GM21447 (cell line): ENCODE measurements at regions not wholly inside any gene's neighbourhood (a gene's known extent, or its start where the extent isn't known, plus 50 kb on each side); places are given as distances from the start of the nearest gene placed in this dataset.
"Not testable (repeated sequence)": the region's sequence is repeated elsewhere in the genome, so short reads cannot be mapped to it uniquely, and the experiment has no call there.

Experiments used
- ATAC-seq: cut with Tn5 transposase; IDR thresholded peaks from one replicate; pipeline ENCODE4 v1.9.1; 2021; ENCODE audit not compliant: unreplicated experiment

GRCh38 chr2:185245806-185246205, 492.8 kb upstream of the FSIP2 start:
- no peak for ATAC-seq

GRCh38 chr2:185246717-185247116, 491.9 kb upstream of the FSIP2 start:
- ATAC-seq: no peak

GRCh38 chr2:185255566-185255965, 483.0 kb upstream of the FSIP2 start:
- ATAC-seq: no peak

GRCh38 chr2:185265747-185266146, 472.9 kb upstream of the FSIP2 start:
- no peak for ATAC-seq

- ATAC-seq: no peak
These were observed 470.0 kb upstream of the FSIP2 start for GRCh38 chr2:185268651-185269050.

GRCh38 chr2:185274718-185275484, 463.7 kb upstream of the FSIP2 start:
- ATAC-seq: no peak

- ATAC-seq: not testable (repeated sequence)
These were observed 462.6 kb upstream of the FSIP2 start for GRCh38 chr2:185275979-185276378.

- ATAC-seq: no peak
These were observed 459.8 kb upstream of the FSIP2 start for GRCh38 chr2:185278761-185279160.

- no peak for ATAC-seq
These were observed 458.6 kb upstream of the FSIP2 start for GRCh38 chr2:185279999-185280398.

- ATAC-seq: no peak
These were observed 453.9 kb upstream of the FSIP2 start for GRCh38 chr2:185284696-185285095.

GRCh38 chr2:185290012-185290411, 448.6 kb upstream of the FSIP2 start:
- not testable (repeated sequence) for ATAC-seq

- peak; percentile 90 for ATAC-seq
These were observed 447.5 kb upstream of the FSIP2 start for GRCh38 chr2:185291035-185291647.

GRCh38 chr2:185299867-185300266, 438.7 kb upstream of the FSIP2 start:
- no peak for ATAC-seq

- no peak for ATAC-seq
These were observed 432.5 kb upstream of the FSIP2 start for GRCh38 chr2:185306119-185306518.

GRCh38 chr2:185316383-185316782, 422.2 kb upstream of the FSIP2 start:
- no peak for ATAC-seq

- ATAC-seq: no peak
These were observed 420.3 kb upstream of the FSIP2 start for GRCh38 chr2:185318271-185318724.

- ATAC-seq: no peak
These were observed 402.7 kb upstream of the FSIP2 start for GRCh38 chr2:185335879-185336278.

- no peak for ATAC-seq
These were observed 401.6 kb upstream of the FSIP2 start for GRCh38 chr2:185337033-185337432.

GRCh38 chr2:185338104-185338503, 400.5 kb upstream of the FSIP2 start:
- no peak for ATAC-seq

- ATAC-seq: no peak
These were observed 391.2 kb upstream of the FSIP2 start for GRCh38 chr2:185347445-185347844.

- ATAC-seq: no peak
These were observed 377.8 kb upstream of the FSIP2 start for GRCh38 chr2:185360776-185361175.

GRCh38 chr2:185372188-185372587, 366.4 kb upstream of the FSIP2 start:
- no peak for ATAC-seq

GRCh38 chr2:185373229-185373628, 365.4 kb upstream of the FSIP2 start:
- no peak for ATAC-seq
